Mesendoderm (in vitro differentiated cells): ENCODE measurements at regions not wholly inside any gene's neighbourhood (a gene's known extent, or its start where the extent isn't known, plus 50 kb on each side); places are given as distances from the start of the nearest gene placed in this dataset.

Experiments used
- DNase-seq: peaks from one replicate; pipeline ENCODE4 v3.0.0; 2013
- H2AK5ac ChIP-seq: 2 replicates; pipeline ENCODE4 v1.6.1; 2013; ENCODE audit warnings: low read length, inconsistent platforms
- H2BK120ac ChIP-seq: 2 replicates; pipeline ENCODE4 v1.6.1; 2013; ENCODE audit warnings: low read depth, mild to moderate bottlenecking, low read length, moderate library complexity, mixed read lengths
- H2BK15ac ChIP-seq: replicated peaks from 2 replicates; pipeline ENCODE4 v1.6.1; 2013; ENCODE audit warnings: low read depth, mild to moderate bottlenecking, moderate library complexity
- H2BK5ac ChIP-seq: 2 replicates; pipeline ENCODE4 v1.6.1; 2013; ENCODE audit warnings: low read length, inconsistent platforms
- H3K18ac ChIP-seq: 2 replicates; pipeline ENCODE4 v1.6.1; 2013; ENCODE audit warnings: mild to moderate bottlenecking, low read length, mixed read lengths
- H3K23ac ChIP-seq: one replicate; pipeline ENCODE4 v1.6.1; 2013; ENCODE audit warnings: low read length
- H3K27ac ChIP-seq: 2 replicates; pipeline ENCODE4 v1.5.1; 2013; ENCODE audit warnings: low read depth, mild to moderate bottlenecking, inconsistent platforms, low read length, moderate library complexity
- H3K27me3 ChIP-seq: 2 replicates; pipeline ENCODE4 v1.6.1; 2013; ENCODE audit warnings: low read length, control low read depth, mild to moderate bottlenecking, inconsistent platforms; ENCODE audit not compliant: insufficient read depth, poor library complexity
- H3K36me3 ChIP-seq: 2 replicates; pipeline ENCODE4 v1.6.1; 2013; ENCODE audit warnings: low read length, inconsistent platforms; ENCODE audit not compliant: control insufficient read depth, insufficient read depth
- H3K4ac ChIP-seq: one replicate; pipeline ENCODE4 v1.6.1; 2013; ENCODE audit warnings: low read depth, mild to moderate bottlenecking, low read length, moderate library complexity
- H3K4me1 ChIP-seq: 2 replicates; pipeline ENCODE4 v1.6.1; 2013; ENCODE audit warnings: low read depth, low read length, inconsistent platforms; ENCODE audit not compliant: control insufficient read depth
- H3K4me2 ChIP-seq: 2 replicates; pipeline ENCODE4 v1.6.1; 2013; ENCODE audit warnings: low read length
- H3K4me3 ChIP-seq: 2 replicates; pipeline ENCODE4 v1.5.1; 2013; ENCODE audit warnings: mild to moderate bottlenecking, low read length
- H3K56ac ChIP-seq: one replicate; pipeline ENCODE4 v1.6.1; 2013; ENCODE audit warnings: low read length
- H3K79me1 ChIP-seq: 2 replicates; pipeline ENCODE4 v1.6.1; 2013; ENCODE audit warnings: low read length, inconsistent platforms
- H3K79me2 ChIP-seq: 2 replicates; pipeline ENCODE4 v1.6.1; 2013; ENCODE audit warnings: mild to moderate bottlenecking, low read length; ENCODE audit not compliant: control insufficient read depth, insufficient read depth
- H3K9ac ChIP-seq: 2 replicates; pipeline ENCODE4 v1.6.1; 2013; ENCODE audit warnings: low read length, inconsistent platforms
- H4K5ac ChIP-seq: one replicate; pipeline ENCODE4 v1.6.1; 2013; ENCODE audit warnings: low read length
- H4K8ac ChIP-seq: one replicate; pipeline ENCODE4 v1.6.1; 2013; ENCODE audit warnings: low read depth, mild to moderate bottlenecking, control low read depth, low read length, moderate library complexity
- WGBS: extraction: QIAGEN DNeasy Blood & Tissue Kit; methylation state at CpG from one replicate; pipeline ENCODE4 v1.1.7; 2013; ENCODE audit warnings: low lambda C conversion rate, missing lambda C conversion rate; ENCODE audit not compliant: insufficient coverage; ENCODE audit errors: extremely low coverage; 5-methylcytosine and 5-hydroxymethylcytosine counted together

- Histone ChIP-seq H2AK5ac (no peak overlapping the region), H3K9ac (no peak overlapping the region), H3K4ac (no peak overlapping the region), H3K4me1 (no peaks in the 10 kb centered on the region), H3K18ac (no peak overlapping the region), H2BK15ac (no peak overlapping the region), H3K79me1 (no peaks in the 10 kb centered on the region), H2BK120ac (no peak overlapping the region), H3K27me3 (no peaks in the 10 kb centered on the region), H3K23ac (no peak overlapping the region), H4K5ac (no peak overlapping the region), H3K79me2 (no peaks in the 10 kb centered on the region), H3K27ac (no peak overlapping the region), H3K4me2 (no peak overlapping the region), H2BK5ac (no peak overlapping the region), H4K8ac (no peak overlapping the region), H3K4me3 (no peak overlapping the region), H3K36me3 (no peaks in the 10 kb centered on the region), H3K56ac (peak overlapping the region; percentile 11)
- no peak for DNase-seq
- no CpG with 5 or more reads among the region's 7 CpGs for WGBS
Observed at GRCh38 chr10:108095932-108096925, 931.7 kb upstream of the SORCS1 start.

GRCh38 chr10:108090476-108091215, 926.1 kb upstream of the SORCS1 start:
- no CpG with 5 or more reads among the region's 3 CpGs for WGBS
- Histone ChIP-seq H3K27me3 (no peaks in the 10 kb centered on the region), H3K4me1 (no peaks in the 10 kb centered on the region), H4K8ac (no peak overlapping the region), H3K56ac (no peak overlapping the region), H2BK5ac (no peak overlapping the region), H2BK120ac (no peak overlapping the region), H3K27ac (no peak overlapping the region), H4K5ac (no peak overlapping the region), H3K79me2 (no peaks in the 10 kb centered on the region), H3K18ac (no peak overlapping the region), H3K9ac (no peak overlapping the region), H3K4me2 (no peak overlapping the region), H3K79me1 (no peaks in the 10 kb centered on the region), H3K4me3 (no peak overlapping the region), H2AK5ac (no peak overlapping the region), H2BK15ac (no peak overlapping the region), H3K23ac (no peak overlapping the region), H3K4ac (no peak overlapping the region), H3K36me3 (no peaks in the 10 kb centered on the region)
- no peak for DNase-seq

- Histone ChIP-seq H2BK15ac (no peak overlapping the region), H3K23ac (no peak overlapping the region), H3K4me2 (no peak overlapping the region), H3K4me3 (no peak overlapping the region), H3K4ac (no peak overlapping the region), H3K18ac (no peak overlapping the region), H2BK120ac (no peak overlapping the region), H3K27ac (no peak overlapping the region), H3K36me3 (no peaks in the 10 kb centered on the region), H3K79me2 (no peaks in the 10 kb centered on the region), H3K79me1 (no peaks in the 10 kb centered on the region), H4K5ac (no peak overlapping the region), H3K27me3 (no peaks in the 10 kb centered on the region), H2BK5ac (no peak overlapping the region), H3K56ac (no peak overlapping the region), H3K4me1 (peaks cover 3% of the 10 kb centered on the region), H2AK5ac (no peak overlapping the region), H3K9ac (no peak overlapping the region), H4K8ac (no peak overlapping the region)
- no peak for DNase-seq
- WGBS = no CpG with 5 or more reads among the region's 1 CpG
Observed at GRCh38 chr10:108086502-108086901, 922.0 kb upstream of the SORCS1 start.

GRCh38 chr10:108082596-108082995, 918.1 kb upstream of the SORCS1 start:
- no peak overlapping the region for H2BK15ac ChIP-seq
- H3K79me1 ChIP-seq = no peaks in the 10 kb centered on the region
- H4K5ac ChIP-seq = no peak overlapping the region
- H3K4me2 ChIP-seq = no peak overlapping the region
- H3K18ac ChIP-seq = no peak overlapping the region
- H2BK5ac ChIP-seq = no peak overlapping the region
- no peak overlapping the region for H3K9ac ChIP-seq
- H3K4me1 ChIP-seq = peaks cover 3% of the 10 kb centered on the region
- no peaks in the 10 kb centered on the region for H3K27me3 ChIP-seq
- no peak overlapping the region for H3K23ac ChIP-seq
- no CpG with 5 or more reads among the region's 1 CpG for WGBS
- DNase-seq = no peak
- H3K4me3 ChIP-seq = no peak overlapping the region
- H3K79me2 ChIP-seq = no peaks in the 10 kb centered on the region
- no peaks in the 10 kb centered on the region for H3K36me3 ChIP-seq
- H4K8ac ChIP-seq = peak overlapping the region; percentile 56
- H3K56ac ChIP-seq = no peak overlapping the region
- no peak overlapping the region for H3K4ac ChIP-seq
- H3K27ac ChIP-seq = no peak overlapping the region
- no peak overlapping the region for H2BK120ac ChIP-seq
- H2AK5ac ChIP-seq = no peak overlapping the region

- no peak overlapping the region for H2BK5ac ChIP-seq
- H3K27me3 ChIP-seq = no peaks in the 10 kb centered on the region
- no peak overlapping the region for H2BK15ac ChIP-seq
- no peak overlapping the region for H3K4ac ChIP-seq
- no peak overlapping the region for H3K27ac ChIP-seq
- H3K79me2 ChIP-seq = no peaks in the 10 kb centered on the region
- no peak overlapping the region for H3K18ac ChIP-seq
- H4K5ac ChIP-seq = no peak overlapping the region
- H4K8ac ChIP-seq = no peak overlapping the region
- H3K4me3 ChIP-seq = no peak overlapping the region
- H3K23ac ChIP-seq = no peak overlapping the region
- H3K9ac ChIP-seq = no peak overlapping the region
- no peaks in the 10 kb centered on the region for H3K36me3 ChIP-seq
- WGBS = no CpG with 5 or more reads among the region's 2 CpGs
- no peaks in the 10 kb centered on the region for H3K4me1 ChIP-seq
- H3K79me1 ChIP-seq = no peaks in the 10 kb centered on the region
- no peak overlapping the region for H2AK5ac ChIP-seq
- DNase-seq = no peak
- no peak overlapping the region for H3K56ac ChIP-seq
- no peak overlapping the region for H2BK120ac ChIP-seq
- no peak overlapping the region for H3K4me2 ChIP-seq
Observed at GRCh38 chr10:108078263-108078662, 913.8 kb upstream of the SORCS1 start.
